OCI-LY3 (cell line): ENCODE measurements at regions not wholly inside any gene's neighbourhood (a gene's known extent, or its start where the extent isn't known, plus 50 kb on each side); places are given as distances from the start of the nearest gene placed in this dataset.
A peak's percentile ranks its signal among the peaks of the same experiment; 100 is the strongest.

Experiments used
- H2AFZ ChIP-seq: fragments of 200-600, 300-600 bp; shearing (Covaris generic); 2 replicates; pipeline ENCODE4 v1.6.0; 2014; ENCODE audit warnings: antibody characterized with exemption, low read depth, low read length
- H3K27ac ChIP-seq: fragments of 200-600, 300-600 bp; sonication (generic); 2 replicates; pipeline ENCODE4 v1.5.1; 2014; ENCODE audit warnings: mild to moderate bottlenecking, low read length, moderate library complexity, mixed read lengths
- H3K27me3 ChIP-seq: fragments of 200-600, 300-600 bp; sonication (generic); 2 replicates; pipeline ENCODE4 v1.6.1; 2014; ENCODE audit warnings: low read depth, low read length, mixed read lengths
- H3K36me3 ChIP-seq: fragments of 200-600, 300-600 bp; sonication (generic); replicated peaks from 2 replicates; pipeline ENCODE3; 2014; ENCODE audit warnings: low read depth, low read length, mixed read lengths
- H3K4me1 ChIP-seq: fragments of 300-600, 200-600 bp; sonication (generic); 2 replicates; pipeline ENCODE4 v1.6.1; 2014; ENCODE audit warnings: low read length, mixed read lengths
- H3K4me2 ChIP-seq: fragments of 200-600, 300-600 bp; sonication (generic); 2 replicates; pipeline ENCODE4 v1.6.1; 2014; ENCODE audit warnings: low read length, mixed read lengths
- H3K4me3 ChIP-seq: fragments of 300-600, 200-600 bp; sonication (generic); 2 replicates; pipeline ENCODE4 v1.5.1; 2014; ENCODE audit warnings: antibody characterized with exemption, mild to moderate bottlenecking, low read length, moderate library complexity
- H3K79me2 ChIP-seq: fragments of 300-600, 200-600 bp; shearing (Covaris generic); 2 replicates; pipeline ENCODE4 v1.6.1; 2014; ENCODE audit warnings: mild to moderate bottlenecking, low read length, mixed read lengths
- H3K9ac ChIP-seq: fragments of 300-600, 200-600 bp; shearing (Covaris generic); 2 replicates; pipeline ENCODE4 v1.6.0; 2014; ENCODE audit warnings: mild to moderate bottlenecking, low read length, moderate library complexity
- H3K9me3 ChIP-seq: fragments of 200-600, 300-600 bp; shearing (Covaris generic); 2 replicates; pipeline ENCODE4 v1.6.1; 2014; ENCODE audit warnings: low read length, mixed read lengths; ENCODE audit not compliant: insufficient read depth
- H4K20me1 ChIP-seq: fragments of 200-600, 300-600 bp; sonication (generic); 2 replicates; pipeline ENCODE4 v1.6.1; 2016; ENCODE audit warnings: low read length, mixed read lengths; ENCODE audit not compliant: insufficient read depth
- CTCF ChIP-seq: fragments of 200-600, 300-600 bp; sonication (generic); IDR thresholded peaks from 2 replicates; pipeline ENCODE4 v1.5.1; 2014; ENCODE audit warnings: antibody characterized with exemption, low read length, low read depth
- EZH2phosphoT487 ChIP-seq: fragments of 200-600 bp; shearing (Covaris generic); IDR thresholded peaks from 2 replicates; pipeline ENCODE4 v1.6.1; 2018; ENCODE audit warnings: antibody characterized with exemption, mixed run types, low read depth

GRCh38 chr3:148629006-148629405, 68.7 kb upstream of the AGTR1 start:
- no peaks in the 10 kb centered on the region for H3K27me3 ChIP-seq
- H3K36me3 ChIP-seq: no peaks in the 10 kb centered on the region
- H3K9ac ChIP-seq: no peak overlapping the region
- no peaks in the 10 kb centered on the region for H3K4me1 ChIP-seq
- H3K27ac ChIP-seq: no peak overlapping the region
- no peak overlapping the region for H2AFZ ChIP-seq
- H3K4me3 ChIP-seq: no peak overlapping the region
- no peaks in the 10 kb centered on the region for H4K20me1 ChIP-seq
- H3K79me2 ChIP-seq: no peaks in the 10 kb centered on the region
- no peak for TF ChIP-seq CTCF
- no peak for TF ChIP-seq EZH2phosphoT487
- no peaks in the 10 kb centered on the region for H3K9me3 ChIP-seq
- no peak overlapping the region for H3K4me2 ChIP-seq

GRCh38 chr3:148631124-148631903, 66.4 kb upstream of the AGTR1 start:
- peak; percentile 27 for TF ChIP-seq CTCF
- no peak for TF ChIP-seq EZH2phosphoT487
- no peak overlapping the region for H3K9ac ChIP-seq
- no peaks in the 10 kb centered on the region for H3K4me1 ChIP-seq
- no peaks in the 10 kb centered on the region for H4K20me1 ChIP-seq
- H2AFZ ChIP-seq: no peak overlapping the region
- no peaks in the 10 kb centered on the region for H3K36me3 ChIP-seq
- no peak overlapping the region for H3K4me3 ChIP-seq
- H3K9me3 ChIP-seq: no peaks in the 10 kb centered on the region
- H3K27ac ChIP-seq: no peak overlapping the region
- H3K4me2 ChIP-seq: no peak overlapping the region
- no peaks in the 10 kb centered on the region for H3K79me2 ChIP-seq
- no peaks in the 10 kb centered on the region for H3K27me3 ChIP-seq

- no peak overlapping the region for H3K4me2 ChIP-seq
- no peaks in the 10 kb centered on the region for H3K4me1 ChIP-seq
- TF ChIP-seq EZH2phosphoT487 (no peak), CTCF (no peak)
- H3K27ac ChIP-seq: no peak overlapping the region
- H3K36me3 ChIP-seq: no peaks in the 10 kb centered on the region
- H3K27me3 ChIP-seq: no peaks in the 10 kb centered on the region
- H3K79me2 ChIP-seq: no peaks in the 10 kb centered on the region
- H3K9me3 ChIP-seq: no peaks in the 10 kb centered on the region
- H2AFZ ChIP-seq: no peak overlapping the region
- H4K20me1 ChIP-seq: no peaks in the 10 kb centered on the region
- H3K4me3 ChIP-seq: no peak overlapping the region
- no peak overlapping the region for H3K9ac ChIP-seq
These were observed 56.0 kb upstream of the AGTR1 start for GRCh38 chr3:148641722-148642121.

- H3K9ac ChIP-seq: no peak overlapping the region
- no peaks in the 10 kb centered on the region for H3K9me3 ChIP-seq
- no peak overlapping the region for H3K27ac ChIP-seq
- TF ChIP-seq EZH2phosphoT487 (no peak), CTCF (no peak)
- no peak overlapping the region for H2AFZ ChIP-seq
- H4K20me1 ChIP-seq: no peaks in the 10 kb centered on the region
- H3K4me3 ChIP-seq: no peak overlapping the region
- H3K4me2 ChIP-seq: no peak overlapping the region
- no peaks in the 10 kb centered on the region for H3K27me3 ChIP-seq
- H3K4me1 ChIP-seq: no peaks in the 10 kb centered on the region
- no peaks in the 10 kb centered on the region for H3K36me3 ChIP-seq
- H3K79me2 ChIP-seq: no peaks in the 10 kb centered on the region
These were observed 55.5 kb upstream of the AGTR1 start for GRCh38 chr3:148642214-148642613.
